Mucosa of gallbladder (tissue), 1 donor: ENCODE measurements at regions not wholly inside any gene's neighbourhood (a gene's known extent, or its start where the extent isn't known, plus 50 kb on each side); places are given as distances from the start of the nearest gene placed in this dataset.

ENCODE experiments used
- DNase-seq: peaks from one replicate; pipeline ENCODE4 v3.0.0-alpha.2; 2020; ENCODE audit warnings: low spot score
- donor health status: DM: no; HTN: no; CAD: no.

- no peak for DNase-seq
These were observed 320.9 kb downstream of the ZSWIM6 start for GRCh38 chr5:61652916-61653315.

GRCh38 chr5:61653807-61654580, 321.9 kb downstream of the ZSWIM6 start:
- no peak for DNase-seq

- no peak for DNase-seq
These were observed 322.8 kb downstream of the ZSWIM6 start for GRCh38 chr5:61654876-61655275.

- DNase-seq, result no peak
These were observed 325.0 kb downstream of the ZSWIM6 start for GRCh38 chr5:61657010-61657409.

- DNase-seq, result no peak
These were observed 325.6 kb downstream of the ZSWIM6 start for GRCh38 chr5:61657686-61658085.

- peak; percentile 86 for DNase-seq
These were observed 326.5 kb downstream of the ZSWIM6 start for GRCh38 chr5:61658592-61659008.

GRCh38 chr5:61659221-61659696, 327.2 kb downstream of the ZSWIM6 start:
- DNase-seq, result peak; percentile 73

GRCh38 chr5:61662670-61663069, 330.6 kb downstream of the ZSWIM6 start:
- no peak for DNase-seq

GRCh38 chr5:61666064-61666621, 334.1 kb downstream of the ZSWIM6 start:
- no peak for DNase-seq

- DNase-seq, result no peak
These were observed 335.6 kb downstream of the ZSWIM6 start for GRCh38 chr5:61667525-61668218.

GRCh38 chr5:61669531-61669930, 337.5 kb downstream of the ZSWIM6 start:
- DNase-seq, result no peak

GRCh38 chr5:61670941-61671340, 338.9 kb downstream of the ZSWIM6 start:
- no peak for DNase-seq

- peak; percentile 58 for DNase-seq
These were observed 341.1 kb downstream of the ZSWIM6 start for GRCh38 chr5:61673007-61673735.

- no peak for DNase-seq
These were observed 342.3 kb downstream of the ZSWIM6 start for GRCh38 chr5:61674378-61674777.

- DNase-seq, result no peak
These were observed 343.1 kb downstream of the ZSWIM6 start for GRCh38 chr5:61675015-61675692.

- no peak for DNase-seq
These were observed 345.2 kb downstream of the ZSWIM6 start for GRCh38 chr5:61677220-61677619.

GRCh38 chr5:61678966-61679365, 346.9 kb downstream of the ZSWIM6 start:
- DNase-seq, result no peak

GRCh38 chr5:61679562-61679961, 347.5 kb downstream of the ZSWIM6 start:
- DNase-seq, result no peak

GRCh38 chr5:61680247-61680646, 348.2 kb downstream of the ZSWIM6 start:
- DNase-seq, result no peak

- DNase-seq, result no peak
These were observed 351.1 kb downstream of the ZSWIM6 start for GRCh38 chr5:61683148-61683547.

GRCh38 chr5:61683926-61684325, 351.9 kb downstream of the ZSWIM6 start:
- DNase-seq, result no peak
